ENCODE measurements at regions not wholly inside any gene's neighbourhood (a gene's known extent, or its start where the extent isn't known, plus 50 kb on each side); places are given as distances from the start of the nearest gene placed in this dataset.

DNA sequence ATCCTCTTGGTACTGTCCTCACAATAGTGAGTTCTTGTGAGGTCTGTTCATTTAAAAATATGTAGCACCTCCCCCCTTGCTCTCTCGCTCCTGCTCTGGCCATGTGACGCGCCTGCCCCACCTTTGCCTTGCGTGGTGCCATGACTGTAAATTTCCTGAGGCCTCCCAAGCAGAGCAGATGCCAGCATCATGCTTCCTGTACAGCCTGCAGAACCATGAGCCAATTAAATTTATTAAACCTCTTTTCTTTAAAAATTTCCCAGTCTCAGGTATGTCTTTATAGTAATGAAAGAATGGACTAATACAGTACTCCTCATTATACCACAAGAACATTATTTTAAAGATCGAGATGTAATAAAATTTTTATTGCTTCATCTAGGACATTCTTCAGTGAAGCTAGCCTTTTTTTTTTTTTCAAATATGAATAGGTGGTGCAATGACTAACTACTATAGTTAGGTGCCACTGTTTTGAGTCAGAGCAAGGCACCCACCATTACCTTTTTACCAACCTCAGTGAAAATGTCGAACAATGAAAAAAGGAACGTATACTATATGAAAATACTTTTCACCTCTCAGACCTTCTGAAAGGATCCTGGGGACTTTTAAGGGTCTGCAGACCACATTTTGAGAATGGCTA lies 191.1 kb upstream of the SGK1 start:
- TF ChIP-seq, protein P1, sequence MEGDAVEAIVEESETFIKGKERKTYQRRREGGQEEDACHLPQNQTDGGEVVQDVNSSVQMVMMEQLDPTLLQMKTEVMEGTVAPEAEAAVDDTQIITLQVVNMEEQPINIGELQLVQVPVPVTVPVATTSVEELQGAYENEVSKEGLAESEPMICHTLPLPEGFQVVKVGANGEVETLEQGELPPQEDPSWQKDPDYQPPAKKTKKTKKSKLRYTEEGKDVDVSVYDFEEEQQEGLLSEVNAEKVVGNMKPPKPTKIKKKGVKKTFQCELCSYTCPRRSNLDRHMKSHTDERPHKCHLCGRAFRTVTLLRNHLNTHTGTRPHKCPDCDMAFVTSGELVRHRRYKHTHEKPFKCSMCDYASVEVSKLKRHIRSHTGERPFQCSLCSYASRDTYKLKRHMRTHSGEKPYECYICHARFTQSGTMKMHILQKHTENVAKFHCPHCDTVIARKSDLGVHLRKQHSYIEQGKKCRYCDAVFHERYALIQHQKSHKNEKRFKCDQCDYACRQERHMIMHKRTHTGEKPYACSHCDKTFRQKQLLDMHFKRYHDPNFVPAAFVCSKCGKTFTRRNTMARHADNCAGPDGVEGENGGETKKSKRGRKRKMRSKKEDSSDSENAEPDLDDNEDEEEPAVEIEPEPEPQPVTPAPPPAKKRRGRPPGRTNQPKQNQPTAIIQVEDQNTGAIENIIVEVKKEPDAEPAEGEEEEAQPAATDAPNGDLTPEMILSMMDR (IDR thresholded peaks at IDR 0.05), result no peak
- Mint-ChIP-seq H3K27ac (no peak overlapping the region), H3K27me3 (no peaks in the 10 kb centered on the region), H3K4me3 (no peak overlapping the region), H3K36me3 (ENCODE audit: low read depth) (no peaks in the 10 kb centered on the region), H3K9me3 (no peaks in the 10 kb centered on the region), H3K4me1 (peaks cover 17% of the 10 kb centered on the region)
- ChIA-PET POLR2A (no interaction called here), CTCF (no interaction called here)
- ATAC-seq (ENCODE audit: low read depth) (no peak), DNase-seq (no peak)
- intact Hi-C loops (cut with micrococcal nuclease), result no loop called here

DNA sequence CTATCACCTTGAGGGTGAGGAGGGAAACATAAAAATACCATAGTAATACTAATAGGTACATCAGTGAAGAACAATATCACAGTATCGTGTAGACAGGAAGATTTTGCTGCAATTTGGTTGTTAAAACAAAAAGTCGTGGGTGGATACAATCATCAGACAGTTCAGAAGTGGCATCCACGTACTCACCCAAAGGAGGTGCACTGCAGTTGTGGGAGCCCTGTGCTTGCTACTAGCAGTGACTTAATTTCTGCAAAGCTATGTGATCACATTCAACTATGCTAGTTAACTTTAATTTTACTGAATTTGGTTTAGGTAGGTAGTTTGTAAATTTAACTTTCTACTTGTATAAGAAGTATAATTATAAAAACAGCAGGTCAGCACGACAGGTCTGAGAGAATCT lies 188.2 kb upstream of the SGK1 start:
- Mint-ChIP-seq H3K36me3 (ENCODE audit: low read depth) (no peaks in the 10 kb centered on the region), H3K4me3 (no peak overlapping the region), H3K9me3 (no peaks in the 10 kb centered on the region), H3K4me1 (peaks cover 3% of the 10 kb centered on the region), H3K27me3 (no peaks in the 10 kb centered on the region), H3K27ac (no peak overlapping the region)
- POLR2A ChIA-PET, result no interaction called here
- intact Hi-C loops (cut with micrococcal nuclease), result no loop called here
- DNase-seq (no peak), ATAC-seq (ENCODE audit: low read depth) (no peak)
- CTCF ChIA-PET, result no interaction called here
- TF ChIP-seq, protein P1 (IDR thresholded peaks at IDR 0.05), result no peak

DNA sequence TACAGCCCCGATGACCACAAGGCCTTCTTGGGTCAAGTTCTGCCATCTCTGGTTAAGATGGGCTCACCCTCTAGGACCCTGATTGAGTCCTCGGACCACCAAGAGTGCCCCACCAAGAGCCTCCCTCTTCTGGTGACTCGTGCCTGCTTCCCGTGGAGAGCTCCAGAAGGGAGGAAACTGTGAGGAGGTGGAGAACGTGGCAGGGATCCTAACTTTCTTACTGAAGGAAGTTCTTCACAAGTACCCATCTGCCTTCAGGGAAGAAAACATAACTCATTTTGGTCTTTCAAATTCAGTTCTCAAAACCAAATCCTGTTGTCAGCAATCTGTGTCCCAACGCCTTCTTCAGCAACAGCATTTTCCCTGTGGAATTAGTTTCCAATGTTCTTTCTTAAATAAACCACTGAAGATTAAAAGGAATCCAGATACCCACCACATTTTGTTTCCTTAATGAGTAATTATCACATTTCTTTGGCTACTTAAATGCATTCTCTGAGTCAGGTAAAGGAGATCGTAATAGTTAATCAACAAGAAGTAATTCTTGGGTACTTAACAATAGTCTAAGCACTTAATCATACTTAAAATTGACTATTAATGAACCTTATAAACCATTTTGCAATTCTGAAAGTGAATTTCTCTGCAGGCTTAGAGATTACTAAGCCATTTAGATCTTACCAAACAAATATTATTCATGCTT lies 185.8 kb upstream of the SGK1 start:
- DNase-seq (no peak), ATAC-seq (ENCODE audit: low read depth) (no peak)
- POLR2A ChIA-PET, result no interaction called here
- Mint-ChIP-seq H3K9me3 (no peaks in the 10 kb centered on the region), H3K27ac (no peak overlapping the region), H3K27me3 (no peaks in the 10 kb centered on the region), H3K4me3 (no peak overlapping the region), H3K36me3 (ENCODE audit: low read depth) (no peaks in the 10 kb centered on the region), H3K4me1 (no peaks in the 10 kb centered on the region)
- intact Hi-C loops (cut with micrococcal nuclease), result no loop called here
- TF ChIP-seq, protein P1 (IDR thresholded peaks at IDR 0.05), result no peak
- CTCF ChIA-PET, result no interaction called here

DNA sequence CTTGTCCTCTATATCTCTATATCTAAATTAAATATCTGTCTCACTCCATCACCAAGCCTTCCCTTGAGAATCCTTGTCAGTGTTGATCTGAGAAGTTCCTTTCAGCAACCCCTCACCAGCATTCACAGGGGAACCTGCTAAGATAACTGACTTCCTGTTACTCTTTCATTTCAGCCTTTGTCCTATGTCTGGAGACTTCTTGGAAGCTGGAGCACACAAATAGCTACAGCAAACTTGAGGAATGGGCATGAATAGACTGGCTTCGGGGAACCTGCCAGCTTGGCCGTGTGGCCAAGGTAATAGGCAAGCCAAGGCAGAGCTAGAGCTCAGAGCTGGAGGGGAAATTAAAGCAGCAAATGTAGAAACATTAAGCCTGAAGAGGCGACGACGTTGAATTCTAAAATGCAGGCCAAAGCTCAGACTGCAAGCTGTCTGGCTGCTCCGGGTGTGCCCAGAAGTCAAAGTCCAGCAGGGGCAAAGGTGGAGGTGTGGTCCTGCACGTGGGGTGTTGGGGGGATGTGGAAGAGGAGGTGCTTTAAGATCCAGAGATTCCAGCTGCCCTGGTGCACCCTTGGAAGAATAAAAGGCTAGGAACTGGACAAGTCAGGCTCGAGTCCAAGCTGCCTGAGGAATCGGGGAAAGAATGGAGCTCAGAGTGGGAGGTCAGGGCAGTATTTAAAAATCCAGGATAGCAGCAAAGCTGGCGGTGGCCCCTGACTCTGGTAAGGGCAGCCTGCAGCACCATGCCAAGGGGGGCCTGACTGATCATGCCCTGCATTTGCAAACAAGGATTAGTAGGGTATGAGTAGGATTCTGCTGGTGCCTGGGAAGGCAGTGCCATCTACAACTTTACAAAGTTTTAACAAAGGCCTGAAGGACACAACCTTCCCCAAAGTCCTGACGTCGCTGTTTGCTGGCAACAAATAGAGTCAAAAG lies 185.0 kb upstream of the SGK1 start:
- no peaks in the 10 kb centered on the region for H3K27me3 Mint-ChIP-seq
- H3K4me3 Mint-ChIP-seq, result no peak overlapping the region
- ChIA-PET POLR2A (no interaction called here), CTCF (no interaction called here)
- H3K9me3 Mint-ChIP-seq, result no peaks in the 10 kb centered on the region
- intact Hi-C loops (cut with micrococcal nuclease), result no loop called here
- TF ChIP-seq, protein P1 (IDR thresholded peaks at IDR 0.05), result no peak
- DNase-seq, result no peak
- no peak for ATAC-seq (ENCODE audit: low read depth)
- no peaks in the 10 kb centered on the region for H3K36me3 Mint-ChIP-seq (ENCODE audit: low read depth)
- no peaks in the 10 kb centered on the region for H3K4me1 Mint-ChIP-seq
- no peak overlapping the region for H3K27ac Mint-ChIP-seq

DNA sequence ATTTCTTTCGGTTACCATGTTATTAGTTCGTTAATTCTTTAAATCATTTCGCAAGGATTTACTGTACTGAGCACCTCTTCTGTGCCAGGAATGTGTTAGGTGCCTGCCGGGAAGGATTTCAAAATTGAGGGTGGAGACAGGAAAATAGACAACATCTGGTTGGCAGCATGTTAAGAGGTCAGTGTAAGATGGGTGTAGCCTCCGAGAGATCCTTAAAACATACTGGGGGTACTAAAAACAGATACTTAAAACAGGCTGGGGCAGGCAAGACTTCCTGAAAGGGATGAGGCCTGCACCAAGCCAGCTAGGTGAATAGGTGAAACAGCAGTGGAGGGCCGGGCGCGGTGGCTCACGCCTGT lies 178.0 kb upstream of the SGK1 start:
- TF ChIP-seq, protein P1 (IDR thresholded peaks at IDR 0.05), result no peak
- H3K27ac Mint-ChIP-seq, result no peak overlapping the region
- H3K4me1 Mint-ChIP-seq, result no peaks in the 10 kb centered on the region
- intact Hi-C loops (cut with micrococcal nuclease), result no loop called here
- no peaks in the 10 kb centered on the region for H3K9me3 Mint-ChIP-seq
- H3K36me3 Mint-ChIP-seq (ENCODE audit: low read depth), result no peaks in the 10 kb centered on the region
- H3K4me3 Mint-ChIP-seq, result no peak overlapping the region
- no peak for ATAC-seq (ENCODE audit: low read depth)
- POLR2A ChIA-PET, result no interaction called here
- DNase-seq, result no peak
- H3K27me3 Mint-ChIP-seq, result no peaks in the 10 kb centered on the region
- CTCF ChIA-PET, result no interaction called here
